ENCODE measurements at regions not wholly inside any gene's neighbourhood (a gene's known extent, or its start where the extent isn't known, plus 50 kb on each side); places are given as distances from the start of the nearest gene placed in this dataset.

DNA sequence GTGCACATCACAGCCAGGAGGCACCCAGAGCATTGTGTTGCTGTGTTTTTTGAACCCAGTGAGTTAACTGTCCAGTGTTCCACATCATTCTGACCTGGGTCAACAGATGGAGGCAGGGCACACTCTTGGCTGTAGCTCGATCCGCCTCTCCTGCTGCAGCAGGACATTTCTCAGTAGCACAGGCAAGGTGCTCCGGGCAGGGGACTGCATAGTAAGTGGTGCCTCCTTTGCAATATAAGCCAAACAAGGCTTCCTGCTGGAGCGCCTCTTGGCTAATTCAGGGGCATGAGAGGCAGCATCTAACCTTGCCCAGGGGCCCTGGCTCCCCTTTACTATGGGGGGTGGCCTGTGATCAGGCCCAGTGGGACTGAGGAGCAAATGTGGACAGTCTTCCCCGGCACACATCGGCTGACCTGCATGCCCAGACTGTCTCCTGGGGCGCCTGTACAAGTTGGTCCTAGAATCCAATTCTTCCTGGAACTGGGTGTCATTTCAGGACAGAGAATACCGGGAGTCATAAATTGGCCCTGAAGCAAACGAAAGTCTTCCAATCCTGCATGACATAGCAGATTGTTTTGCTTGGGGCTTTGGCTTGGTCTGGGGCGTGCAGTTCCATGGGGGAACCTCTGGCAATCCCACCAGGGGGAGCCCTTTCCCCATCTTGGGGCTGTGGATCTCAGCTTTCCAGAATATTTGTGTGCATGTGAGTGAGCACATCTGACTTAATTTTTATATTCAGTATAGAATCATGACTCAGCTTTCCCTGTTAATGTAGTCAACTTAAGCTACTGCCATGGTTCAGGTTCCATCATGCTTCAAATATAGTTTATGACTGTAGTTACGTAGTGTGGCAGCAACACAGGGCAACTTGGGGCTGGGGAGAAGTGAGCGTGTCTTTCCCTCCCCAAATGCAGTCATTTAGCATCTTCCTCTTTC lies 56.0 kb upstream of the DDR1 start:
- no TSS peak for BruUV-seq (replicated peaks)
- in situ Hi-C loops (cut with MboI) (loop anchor here (5.0 kb wide), 1 partner anchor 249 kb away; no protein-coding TSS in a partner anchor), intact Hi-C loops (cut with micrococcal nuclease; ENCODE audit: unreplicated experiment) (loop anchor here (1.0 to 5.0 kb wide), 4 partner anchors 49 to 259 kb away; partner anchors contain the start of gene VARS2)
- Histone ChIP-seq H3K79me2 (ENCODE audit: control insufficient read depth, insufficient read depth, low read length) (no peaks in the 10 kb centered on the region), H3K27ac (ENCODE audit: control insufficient read depth, insufficient read depth) (no peak overlapping the region), H3K27me3 (replicated peaks in 1 of 2; ENCODE audit: control insufficient read depth in 2 of 2, insufficient read depth in 2 of 2, low read length in 1 of 2) (no peaks in the 10 kb centered on the region), H3K9me3 (replicated peaks; ENCODE audit: control insufficient read depth, insufficient read depth, low read length) (no peaks in the 10 kb centered on the region), H3K4me1 (ENCODE audit: control insufficient read depth, insufficient read depth, low read length) (peaks cover 16% of the 10 kb centered on the region), H2AFZ (ENCODE audit: control insufficient read depth, low read depth, low read length) (0 out of 2 replicates have a peak overlapping the region, but pooled peaks have one; percentile 16), H3K4me3 (no peak overlapping the region), H3K9ac (ENCODE audit: control insufficient read depth, insufficient read depth, low read length) (no peak overlapping the region), H4K20me1 (ENCODE audit: control insufficient read depth, insufficient read depth) (no peaks in the 10 kb centered on the region), H3K36me3 (ENCODE audit: control insufficient read depth in 2 of 2, insufficient read depth in 2 of 2, low read length in 1 of 2) (no peaks in the 10 kb centered on the region), H3K4me2 (ENCODE audit: control insufficient read depth, insufficient read depth) (no peak overlapping the region; the same call in 1 of the 2 replicates)
- no peak for DNase-seq (ENCODE audit: low read depth, low spot score)
- RAD21 ChIA-PET (ENCODE audit: unreplicated experiment) = interaction anchor here (0.8 to 8.7 kb wide), 21 partner anchors 15 to 262 kb away, joined by 3 to 144 read pairs (median 5); partner anchors contain the start of genes DDR1, GTF2H4 and VARS2
- CTCF ChIA-PET = interaction anchor here (0.6 to 7.6 kb wide), 42 partner anchors 9 to 346 kb away, joined by 3 to 122 read pairs (median 5); partner anchors contain the start of genes DDR1, GTF2H4, IER3 and MRPS18B
- POLR2A ChIA-PET = interaction anchor here (0.6 to 3.6 kb wide), 8 partner anchors 34 to 214 kb away, joined by 3 to 19 read pairs (median 5); partner anchors contain the start of gene VARS2
- FAIRE-seq = peak; percentile 87
- WGBS (ENCODE audit: insufficient coverage, insufficient replicate concordance, low lambda C conversion rate, missing lambda C conversion rate) = 47% methylated on average over 12 of the region's 12 CpGs
- SMC1A ChIA-PET (ENCODE audit: uncharacterized antibody, unreplicated experiment) = interaction anchor here (0.6 to 13.4 kb wide), 32 partner anchors 7 to 364 kb away, joined by 3 to 141 read pairs (median 5); partner anchors contain the start of genes DDR1, IER3 and VARS2
- ATAC-seq = peak; percentile 94
- TF ChIP-seq SMC3 (IDR thresholded peaks at IDR 0.05; ENCODE audit: borderline replicate concordance, low read length) = peak; percentile 98
- no peak for TF ChIP-seq CHD1 (IDR thresholded peaks at IDR 0.05; ENCODE audit: low read depth, low read length)
- peak; percentile 99 for TF ChIP-seq RAD21 (IDR thresholded peaks at IDR 0.05; ENCODE audit: insufficient read depth, low read depth, low read length)
- TF ChIP-seq YY1 (IDR thresholded peaks at IDR 0.05; ENCODE audit: low read depth, low read length) = peak; percentile 83
- TF ChIP-seq NFXL1 (IDR thresholded peaks at IDR 0.05; ENCODE audit: borderline replicate concordance) = no peak
- TF ChIP-seq ATF7 (IDR thresholded peaks at IDR 0.05; ENCODE audit: low read depth) = peak; percentile 16; the same call in 1 of the 2 replicates
- TF ChIP-seq, protein P1, sequence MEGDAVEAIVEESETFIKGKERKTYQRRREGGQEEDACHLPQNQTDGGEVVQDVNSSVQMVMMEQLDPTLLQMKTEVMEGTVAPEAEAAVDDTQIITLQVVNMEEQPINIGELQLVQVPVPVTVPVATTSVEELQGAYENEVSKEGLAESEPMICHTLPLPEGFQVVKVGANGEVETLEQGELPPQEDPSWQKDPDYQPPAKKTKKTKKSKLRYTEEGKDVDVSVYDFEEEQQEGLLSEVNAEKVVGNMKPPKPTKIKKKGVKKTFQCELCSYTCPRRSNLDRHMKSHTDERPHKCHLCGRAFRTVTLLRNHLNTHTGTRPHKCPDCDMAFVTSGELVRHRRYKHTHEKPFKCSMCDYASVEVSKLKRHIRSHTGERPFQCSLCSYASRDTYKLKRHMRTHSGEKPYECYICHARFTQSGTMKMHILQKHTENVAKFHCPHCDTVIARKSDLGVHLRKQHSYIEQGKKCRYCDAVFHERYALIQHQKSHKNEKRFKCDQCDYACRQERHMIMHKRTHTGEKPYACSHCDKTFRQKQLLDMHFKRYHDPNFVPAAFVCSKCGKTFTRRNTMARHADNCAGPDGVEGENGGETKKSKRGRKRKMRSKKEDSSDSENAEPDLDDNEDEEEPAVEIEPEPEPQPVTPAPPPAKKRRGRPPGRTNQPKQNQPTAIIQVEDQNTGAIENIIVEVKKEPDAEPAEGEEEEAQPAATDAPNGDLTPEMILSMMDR (IDR thresholded peaks at IDR 0.05 in 2 of 3, conservative IDR thresholded peaks at IDR 0.05 in 1 of 3; ENCODE audit: control insufficient read depth in 2 of 3, extremely low read depth in 1 of 3, insufficient read depth in 1 of 3, low read depth in 3 of 3, low read length in 3 of 3) = peak; percentile 88 to 97 (median 90); a peak in 5 of 6 replicates
- TF ChIP-seq ESRRA (IDR thresholded peaks at IDR 0.05; ENCODE audit: low read length) = no peak
- TF ChIP-seq, protein P2, sequence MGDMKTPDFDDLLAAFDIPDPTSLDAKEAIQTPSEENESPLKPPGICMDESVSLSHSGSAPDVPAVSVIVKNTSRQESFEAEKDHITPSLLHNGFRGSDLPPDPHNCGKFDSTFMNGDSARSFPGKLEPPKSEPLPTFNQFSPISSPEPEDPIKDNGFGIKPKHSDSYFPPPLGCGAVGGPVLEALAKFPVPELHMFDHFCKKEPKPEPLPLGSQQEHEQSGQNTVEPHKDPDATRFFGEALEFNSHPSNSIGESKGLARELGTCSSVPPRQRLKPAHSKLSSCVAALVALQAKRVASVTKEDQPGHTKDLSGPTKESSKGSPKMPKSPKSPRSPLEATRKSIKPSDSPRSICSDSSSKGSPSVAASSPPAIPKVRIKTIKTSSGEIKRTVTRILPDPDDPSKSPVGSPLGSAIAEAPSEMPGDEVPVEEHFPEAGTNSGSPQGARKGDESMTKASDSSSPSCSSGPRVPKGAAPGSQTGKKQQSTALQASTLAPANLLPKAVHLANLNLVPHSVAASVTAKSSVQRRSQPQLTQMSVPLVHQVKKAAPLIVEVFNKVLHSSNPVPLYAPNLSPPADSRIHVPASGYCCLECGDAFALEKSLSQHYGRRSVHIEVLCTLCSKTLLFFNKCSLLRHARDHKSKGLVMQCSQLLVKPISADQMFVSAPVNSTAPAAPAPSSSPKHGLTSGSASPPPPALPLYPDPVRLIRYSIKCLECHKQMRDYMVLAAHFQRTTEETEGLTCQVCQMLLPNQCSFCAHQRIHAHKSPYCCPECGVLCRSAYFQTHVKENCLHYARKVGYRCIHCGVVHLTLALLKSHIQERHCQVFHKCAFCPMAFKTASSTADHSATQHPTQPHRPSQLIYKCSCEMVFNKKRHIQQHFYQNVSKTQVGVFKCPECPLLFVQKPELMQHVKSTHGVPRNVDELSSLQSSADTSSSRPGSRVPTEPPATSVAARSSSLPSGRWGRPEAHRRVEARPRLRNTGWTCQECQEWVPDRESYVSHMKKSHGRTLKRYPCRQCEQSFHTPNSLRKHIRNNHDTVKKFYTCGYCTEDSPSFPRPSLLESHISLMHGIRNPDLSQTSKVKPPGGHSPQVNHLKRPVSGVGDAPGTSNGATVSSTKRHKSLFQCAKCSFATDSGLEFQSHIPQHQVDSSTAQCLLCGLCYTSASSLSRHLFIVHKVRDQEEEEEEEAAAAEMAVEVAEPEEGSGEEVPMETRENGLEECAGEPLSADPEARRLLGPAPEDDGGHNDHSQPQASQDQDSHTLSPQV (IDR thresholded peaks at IDR 0.05) = peak; percentile 35; the same call in 1 of the 2 replicates
- TF ChIP-seq RELA (IDR thresholded peaks at IDR 0.05; ENCODE audit: borderline replicate concordance, partially characterized antibody) = peak; percentile 51
- TF ChIP-seq, protein P3, sequence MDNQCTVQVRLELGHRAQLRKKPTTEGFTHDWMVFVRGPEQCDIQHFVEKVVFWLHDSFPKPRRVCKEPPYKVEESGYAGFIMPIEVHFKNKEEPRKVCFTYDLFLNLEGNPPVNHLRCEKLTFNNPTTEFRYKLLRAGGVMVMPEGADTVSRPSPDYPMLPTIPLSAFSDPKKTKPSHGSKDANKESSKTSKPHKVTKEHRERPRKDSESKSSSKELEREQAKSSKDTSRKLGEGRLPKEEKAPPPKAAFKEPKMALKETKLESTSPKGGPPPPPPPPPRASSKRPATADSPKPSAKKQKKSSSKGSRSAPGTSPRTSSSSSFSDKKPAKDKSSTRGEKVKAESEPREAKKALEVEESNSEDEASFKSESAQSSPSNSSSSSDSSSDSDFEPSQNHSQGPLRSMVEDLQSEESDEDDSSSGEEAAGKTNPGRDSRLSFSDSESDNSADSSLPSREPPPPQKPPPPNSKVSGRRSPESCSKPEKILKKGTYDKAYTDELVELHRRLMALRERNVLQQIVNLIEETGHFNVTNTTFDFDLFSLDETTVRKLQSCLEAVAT (IDR thresholded peaks at IDR 0.05) = 0 out of 2 replicates have a peak, but pooled peaks have one; percentile 54
- 0 out of 2 replicates have a peak, but pooled peaks have one; percentile 36 for TF ChIP-seq RUNX3 (IDR thresholded peaks at IDR 0.05; ENCODE audit: low read length)
- peak; percentile 51; the same call in 1 of the 2 replicates for TF ChIP-seq GATAD2B (conservative IDR thresholded peaks at IDR 0.05; ENCODE audit: low read depth)

Data from GM12878 (cell line).